ENCODE measurements at regions not wholly inside any gene's neighbourhood (a gene's known extent, or its start where the extent isn't known, plus 50 kb on each side); places are given as distances from the start of the nearest gene placed in this dataset.

- no peak for DNase-seq (ENCODE audit: low spot score)
Observed at GRCh38 chr3:137204409-137204808, 246.6 kb downstream of the IL20RB start.

GRCh38 chr3:137205394-137206045 lies 247.7 kb downstream of the IL20RB start:
- no peak for DNase-seq (ENCODE audit: low spot score)

GRCh38 chr3:137207616-137208015 lies 249.8 kb downstream of the IL20RB start:
- DNase-seq (ENCODE audit: low spot score) = no peak

- DNase-seq (ENCODE audit: low spot score) = no peak
Observed at GRCh38 chr3:137217733-137218132, 259.9 kb downstream of the IL20RB start.

GRCh38 chr3:137219801-137220445 lies 262.1 kb downstream of the IL20RB start:
- no peak for DNase-seq (ENCODE audit: low spot score)

GRCh38 chr3:137222736-137223225 lies 265.0 kb downstream of the IL20RB start:
- DNase-seq (ENCODE audit: low spot score) = no peak

- DNase-seq (ENCODE audit: low spot score) = no peak
Observed at GRCh38 chr3:137224464-137224863, 266.7 kb downstream of the IL20RB start.

GRCh38 chr3:137242836-137243400 lies 285.1 kb downstream of the IL20RB start:
- DNase-seq (ENCODE audit: low spot score) = no peak

GRCh38 chr3:137246491-137246890 lies 288.7 kb downstream of the IL20RB start:
- no peak for DNase-seq (ENCODE audit: low spot score)

- no peak for DNase-seq (ENCODE audit: low spot score)
Observed at GRCh38 chr3:137249311-137249940, 291.6 kb downstream of the IL20RB start.

- no peak for DNase-seq (ENCODE audit: low spot score)
Observed at GRCh38 chr3:137259089-137259488, 301.3 kb downstream of the IL20RB start.

GRCh38 chr3:137259701-137260100 lies 301.9 kb downstream of the IL20RB start:
- DNase-seq (ENCODE audit: low spot score) = no peak

GRCh38 chr3:137264071-137264820 lies 306.5 kb downstream of the IL20RB start:
- no peak for DNase-seq (ENCODE audit: low spot score)

GRCh38 chr3:137264843-137265330 lies 307.1 kb downstream of the IL20RB start:
- DNase-seq (ENCODE audit: low spot score) = no peak

- no peak for DNase-seq (ENCODE audit: low spot score)
Observed at GRCh38 chr3:137282871-137283270, 325.1 kb downstream of the IL20RB start.

- no peak for DNase-seq (ENCODE audit: low spot score)
Observed at GRCh38 chr3:137285924-137286323, 328.1 kb downstream of the IL20RB start.

- no peak for DNase-seq (ENCODE audit: low spot score)
Observed at GRCh38 chr3:137293086-137293485, 335.3 kb downstream of the IL20RB start.

- no peak for DNase-seq (ENCODE audit: low spot score)
Observed at GRCh38 chr3:137294139-137294538, 336.4 kb downstream of the IL20RB start.

GRCh38 chr3:137294839-137295238 lies 337.1 kb downstream of the IL20RB start:
- no peak for DNase-seq (ENCODE audit: low spot score)

- DNase-seq (ENCODE audit: low spot score) = no peak
Observed at GRCh38 chr3:137295336-137295735, 337.6 kb downstream of the IL20RB start.

GRCh38 chr3:137296116-137296515 lies 338.3 kb downstream of the IL20RB start:
- DNase-seq (ENCODE audit: low spot score) = no peak

- DNase-seq (ENCODE audit: low spot score) = no peak
Observed at GRCh38 chr3:137297770-137298169, 340.0 kb downstream of the IL20RB start.
